Breast epithelium (tissue), 3 donors: ENCODE measurements at regions not wholly inside any gene's neighbourhood (a gene's known extent, or its start where the extent isn't known, plus 50 kb on each side); places are given as distances from the start of the nearest gene placed in this dataset.
"Not testable (repeated sequence)": the region's sequence is repeated elsewhere in the genome, so short reads cannot be mapped to it uniquely, and the experiment has no call there.

ENCODE experiments used
- CTCF ChIP-seq, 3 donors: fragments of 450-650 bp; IDR thresholded peaks; one replicate each; pipeline ENCODE4 v1.5.1; 2016 to 2017; ENCODE audit warnings: antibody characterized with exemption in 3 of 3, mild to moderate bottlenecking in 3 of 3, moderate library complexity in 3 of 3
- POLR2A ChIP-seq: fragments of 450-650 bp; IDR thresholded peaks from one replicate; pipeline ENCODE4 v1.6.1; 2016; ENCODE audit warnings: antibody characterized with exemption, mild to moderate bottlenecking, moderate library complexity
- POLR2AphosphoS5 ChIP-seq, 3 donors: sonication (generic); formaldehyde crosslinking; IDR thresholded peaks; one replicate each; pipeline ENCODE4 v1.6.1; 2017; ENCODE audit warnings: antibody characterized with exemption in 3 of 3

DNA sequence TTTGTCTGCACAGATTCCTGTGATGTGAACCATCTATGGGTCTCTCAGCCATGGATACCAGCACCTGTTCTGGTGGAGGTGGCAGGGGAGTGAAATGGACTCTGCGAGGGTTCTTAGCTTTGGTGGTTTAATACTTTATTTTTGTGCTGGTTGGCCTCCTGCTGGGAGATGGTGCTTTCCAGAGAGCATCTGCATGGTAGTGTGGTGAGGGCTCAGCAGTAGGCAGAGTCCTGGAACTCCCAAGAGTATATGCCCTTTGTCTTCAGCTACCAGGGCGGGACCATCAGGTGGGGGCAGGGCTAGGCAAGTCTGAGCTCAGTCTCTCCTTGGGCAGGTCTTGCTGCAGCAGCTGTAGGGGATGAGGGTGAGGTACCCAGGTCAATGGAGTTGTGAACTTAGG is 97.5 kb upstream of the TRIM2 start:
- TF ChIP-seq CTCF (IDR thresholded peaks at IDR 0.05); POLR2AphosphoS5 (IDR thresholded peaks at IDR 0.05); POLR2A: not testable (repeated sequence)
